Endothelial cell (in vitro differentiated cells): ENCODE measurements at regions not wholly inside any gene's neighbourhood (a gene's known extent, or its start where the extent isn't known, plus 50 kb on each side); places are given as distances from the start of the nearest gene placed in this dataset.
A peak's percentile ranks its signal among the peaks of the same experiment; 100 is the strongest.

ENCODE experiments used
- DNase-seq: peaks from one replicate; pipeline ENCODE4 v3.0.0; 2021; ENCODE audit warnings: low spot score
- H3K27ac Mint-ChIP-seq: one replicate; pipeline ENCODE4 v1.8.0; 2021; ENCODE audit warnings: mixed read lengths, inconsistent platforms; ENCODE audit not compliant: unreplicated experiment
- H3K27me3 Mint-ChIP-seq: one replicate; pipeline ENCODE4 v1.8.0; 2021; ENCODE audit warnings: mild to moderate bottlenecking, moderate library complexity, mixed read lengths, inconsistent platforms; ENCODE audit not compliant: unreplicated experiment
- H3K36me3 Mint-ChIP-seq: one replicate; pipeline ENCODE4 v1.8.0; 2021; ENCODE audit warnings: mild to moderate bottlenecking, low read depth, mixed read lengths, inconsistent platforms; ENCODE audit not compliant: unreplicated experiment
- H3K4me1 Mint-ChIP-seq: one replicate; pipeline ENCODE4 v1.8.0; 2021; ENCODE audit warnings: mild to moderate bottlenecking, mixed read lengths, inconsistent platforms; ENCODE audit not compliant: unreplicated experiment
- H3K4me3 Mint-ChIP-seq: one replicate; pipeline ENCODE4 v1.8.0; 2021; ENCODE audit warnings: mild to moderate bottlenecking, mixed read lengths, inconsistent platforms; ENCODE audit not compliant: unreplicated experiment
- H3K9me3 Mint-ChIP-seq: one replicate; pipeline ENCODE4 v1.8.0; 2021; ENCODE audit warnings: mixed read lengths, inconsistent platforms; ENCODE audit not compliant: unreplicated experiment
- TF ChIP-seq, protein P1 (sequence below): fragments of 200-600 bp; sonication (generic); IDR thresholded peaks from one replicate; pipeline ENCODE4 v1.5.0; 2021; ENCODE audit warnings: antibody characterized with exemption; ENCODE audit not compliant: unreplicated experiment

- TF ChIP-seq, protein P1, sequence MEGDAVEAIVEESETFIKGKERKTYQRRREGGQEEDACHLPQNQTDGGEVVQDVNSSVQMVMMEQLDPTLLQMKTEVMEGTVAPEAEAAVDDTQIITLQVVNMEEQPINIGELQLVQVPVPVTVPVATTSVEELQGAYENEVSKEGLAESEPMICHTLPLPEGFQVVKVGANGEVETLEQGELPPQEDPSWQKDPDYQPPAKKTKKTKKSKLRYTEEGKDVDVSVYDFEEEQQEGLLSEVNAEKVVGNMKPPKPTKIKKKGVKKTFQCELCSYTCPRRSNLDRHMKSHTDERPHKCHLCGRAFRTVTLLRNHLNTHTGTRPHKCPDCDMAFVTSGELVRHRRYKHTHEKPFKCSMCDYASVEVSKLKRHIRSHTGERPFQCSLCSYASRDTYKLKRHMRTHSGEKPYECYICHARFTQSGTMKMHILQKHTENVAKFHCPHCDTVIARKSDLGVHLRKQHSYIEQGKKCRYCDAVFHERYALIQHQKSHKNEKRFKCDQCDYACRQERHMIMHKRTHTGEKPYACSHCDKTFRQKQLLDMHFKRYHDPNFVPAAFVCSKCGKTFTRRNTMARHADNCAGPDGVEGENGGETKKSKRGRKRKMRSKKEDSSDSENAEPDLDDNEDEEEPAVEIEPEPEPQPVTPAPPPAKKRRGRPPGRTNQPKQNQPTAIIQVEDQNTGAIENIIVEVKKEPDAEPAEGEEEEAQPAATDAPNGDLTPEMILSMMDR: no peak
- no peaks in the 10 kb centered on the region for H3K27me3 Mint-ChIP-seq
- no peaks in the 10 kb centered on the region for H3K9me3 Mint-ChIP-seq
- H3K27ac Mint-ChIP-seq: no peak overlapping the region
- H3K4me3 Mint-ChIP-seq: no peak overlapping the region
- H3K4me1 Mint-ChIP-seq: no peaks in the 10 kb centered on the region
- no peak for DNase-seq
- H3K36me3 Mint-ChIP-seq: no peaks in the 10 kb centered on the region
Observed at GRCh38 chr13:103143432-103143831, 77.2 kb upstream of the SLC10A2 start.

- Mint-ChIP-seq H3K4me3 (no peak overlapping the region), H3K36me3 (no peaks in the 10 kb centered on the region), H3K9me3 (no peaks in the 10 kb centered on the region), H3K4me1 (no peaks in the 10 kb centered on the region), H3K27me3 (no peaks in the 10 kb centered on the region), H3K27ac (no peak overlapping the region)
- TF ChIP-seq, protein P1: no peak
- DNase-seq: no peak
Observed at GRCh38 chr13:103142151-103142550, 75.9 kb upstream of the SLC10A2 start.

- no peak overlapping the region for H3K27ac Mint-ChIP-seq
- H3K4me3 Mint-ChIP-seq: no peak overlapping the region
- H3K9me3 Mint-ChIP-seq: no peaks in the 10 kb centered on the region
- H3K36me3 Mint-ChIP-seq: no peaks in the 10 kb centered on the region
- no peaks in the 10 kb centered on the region for H3K4me1 Mint-ChIP-seq
- TF ChIP-seq, protein P1: peak; percentile 68
- peaks cover 1% of the 10 kb centered on the region for H3K27me3 Mint-ChIP-seq
- DNase-seq: peak; percentile 30
Observed at GRCh38 chr13:103140001-103140671, 73.9 kb upstream of the SLC10A2 start.

GRCh38 chr13:103134271-103134670 is 68.1 kb upstream of the SLC10A2 start:
- no peaks in the 10 kb centered on the region for H3K36me3 Mint-ChIP-seq
- H3K4me1 Mint-ChIP-seq: no peaks in the 10 kb centered on the region
- TF ChIP-seq, protein P1: no peak
- no peak overlapping the region for H3K4me3 Mint-ChIP-seq
- peaks cover 2% of the 10 kb centered on the region for H3K27me3 Mint-ChIP-seq
- H3K27ac Mint-ChIP-seq: no peak overlapping the region
- H3K9me3 Mint-ChIP-seq: no peaks in the 10 kb centered on the region
- DNase-seq: no peak

- no peaks in the 10 kb centered on the region for H3K36me3 Mint-ChIP-seq
- peaks cover 2% of the 10 kb centered on the region for H3K27me3 Mint-ChIP-seq
- no peak overlapping the region for H3K4me3 Mint-ChIP-seq
- TF ChIP-seq, protein P1: no peak
- DNase-seq: no peak
- no peak overlapping the region for H3K27ac Mint-ChIP-seq
- H3K4me1 Mint-ChIP-seq: no peaks in the 10 kb centered on the region
- H3K9me3 Mint-ChIP-seq: no peaks in the 10 kb centered on the region
Observed at GRCh38 chr13:103133556-103133955, 67.3 kb upstream of the SLC10A2 start.
